AG09309 (cell line): ENCODE measurements at regions not wholly inside any gene's neighbourhood (a gene's known extent, or its start where the extent isn't known, plus 50 kb on each side); places are given as distances from the start of the nearest gene placed in this dataset.

Experiments
- DNase-seq: peaks from one replicate; pipeline ENCODE4 v3.0.0-alpha.2; 2010; ENCODE audit warnings: low read depth
- H3K4me3 ChIP-seq: 2 replicates; pipeline ENCODE4 v1.5.1; 2011; ENCODE audit warnings: mild to moderate bottlenecking, low read depth, low read length, moderate library complexity; ENCODE audit not compliant: control insufficient read depth
- CTCF ChIP-seq: IDR thresholded peaks from 2 replicates; pipeline ENCODE4 v1.5.1; 2011; ENCODE audit warnings: mild to moderate bottlenecking, low read depth, low read length, inconsistent platforms; ENCODE audit not compliant: insufficient read depth, control insufficient read depth; ENCODE audit errors: missing control alignments

- H3K4me3 ChIP-seq: no peak overlapping the region
- no peak for DNase-seq
- TF ChIP-seq CTCF: no peak
These were observed 70.0 kb upstream of the FAT3 start for GRCh38 chr11:92154611-92155010.

GRCh38 chr11:92154110-92154509 is 70.5 kb upstream of the FAT3 start:
- no peak for DNase-seq
- no peak overlapping the region for H3K4me3 ChIP-seq
- TF ChIP-seq CTCF: no peak

DNA sequence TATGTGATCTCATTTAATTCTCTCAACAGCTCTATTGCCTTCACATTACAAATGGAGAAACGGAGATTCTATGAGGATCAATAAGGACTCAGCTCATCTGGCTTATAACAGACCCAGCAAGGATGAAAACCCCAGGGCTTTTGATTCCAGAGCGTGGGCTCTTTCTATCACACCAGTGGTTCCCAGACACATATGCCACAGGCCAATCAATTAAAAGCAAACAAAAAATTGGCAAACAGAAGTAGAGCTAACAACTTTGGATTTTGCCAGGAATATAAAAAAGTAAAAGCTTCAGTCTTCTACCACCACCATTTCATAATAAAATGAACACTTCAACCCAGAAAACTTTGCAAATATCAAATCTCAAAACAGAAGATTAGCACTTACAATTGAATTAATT is 71.1 kb upstream of the FAT3 start:
- no peak for TF ChIP-seq CTCF
- no peak overlapping the region for H3K4me3 ChIP-seq
- no peak for DNase-seq

DNA sequence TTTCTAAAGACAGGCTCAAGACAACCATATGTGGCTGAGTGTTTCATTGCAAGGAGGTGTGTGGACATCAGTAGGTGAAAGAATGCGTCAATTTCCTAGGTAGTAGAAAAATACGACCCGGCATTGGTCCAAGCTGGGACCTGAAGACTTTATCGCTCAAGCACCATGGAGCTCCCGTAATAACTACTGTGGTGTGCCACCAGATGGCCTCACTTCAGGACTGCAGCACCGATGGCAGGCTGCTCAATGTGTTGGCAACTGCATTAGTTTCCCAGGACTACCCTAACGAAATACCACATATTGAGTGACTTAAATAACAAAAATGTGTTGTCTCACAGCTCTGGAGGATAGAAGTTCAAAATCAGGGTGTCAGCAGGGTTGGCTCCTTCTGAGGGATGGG is 72.4 kb upstream of the FAT3 start:
- TF ChIP-seq CTCF: no peak
- no peak for DNase-seq
- H3K4me3 ChIP-seq: no peak overlapping the region

- DNase-seq: no peak
- H3K4me3 ChIP-seq: no peak overlapping the region
- peak; percentile 14 for TF ChIP-seq CTCF
These were observed 74.6 kb upstream of the FAT3 start for GRCh38 chr11:92149996-92150395.

GRCh38 chr11:92141725-92142124 is 82.9 kb upstream of the FAT3 start:
- H3K4me3 ChIP-seq: no peak overlapping the region
- DNase-seq: no peak
- TF ChIP-seq CTCF: no peak

- no peak overlapping the region for H3K4me3 ChIP-seq
- DNase-seq: no peak
- TF ChIP-seq CTCF: no peak
These were observed 83.5 kb upstream of the FAT3 start for GRCh38 chr11:92141159-92141558.
